Kidney glomerular epithelial cell (primary cell): ENCODE measurements at regions not wholly inside any gene's neighbourhood (a gene's known extent, or its start where the extent isn't known, plus 50 kb on each side); places are given as distances from the start of the nearest gene placed in this dataset.

Experiments used
- DNase-seq: peaks from one replicate; lab custom pipeline; 2025; lab: John Stamatoyannopoulos, UW

- no peak for DNase-seq
Measured at GRCh38 chr6:21965016-21965415, 331.8 kb downstream of the PRL start.

GRCh38 chr6:21965953-21966539 is 330.8 kb downstream of the PRL start:
- no peak for DNase-seq

GRCh38 chr6:21967056-21967974 is 329.5 kb downstream of the PRL start:
- no peak for DNase-seq

- no peak for DNase-seq
Measured at GRCh38 chr6:21968411-21968810, 328.4 kb downstream of the PRL start.

- no peak for DNase-seq
Measured at GRCh38 chr6:21969192-21969591, 327.6 kb downstream of the PRL start.

GRCh38 chr6:21970569-21971300 is 326.1 kb downstream of the PRL start:
- no peak for DNase-seq

DNA sequence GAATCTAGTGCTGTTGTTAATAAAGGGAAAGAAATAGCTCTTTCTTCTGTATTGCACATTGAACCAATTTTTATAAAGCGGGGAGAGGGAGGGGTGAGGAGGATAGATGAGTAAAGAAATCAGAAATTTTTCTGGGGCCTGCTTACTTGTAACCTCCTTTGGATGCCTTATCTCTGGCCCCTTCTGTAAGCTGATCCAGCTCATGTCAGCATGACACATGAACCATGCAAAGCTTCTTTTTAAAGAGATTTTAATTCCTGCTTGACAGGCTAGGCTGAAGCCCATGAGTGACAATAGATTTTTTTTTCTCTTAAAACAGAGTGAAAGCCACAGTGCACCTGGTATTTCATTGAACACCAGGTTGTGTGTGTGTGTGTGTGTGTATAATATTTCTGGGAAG is 325.3 kb downstream of the PRL start:
- no peak for DNase-seq

DNA sequence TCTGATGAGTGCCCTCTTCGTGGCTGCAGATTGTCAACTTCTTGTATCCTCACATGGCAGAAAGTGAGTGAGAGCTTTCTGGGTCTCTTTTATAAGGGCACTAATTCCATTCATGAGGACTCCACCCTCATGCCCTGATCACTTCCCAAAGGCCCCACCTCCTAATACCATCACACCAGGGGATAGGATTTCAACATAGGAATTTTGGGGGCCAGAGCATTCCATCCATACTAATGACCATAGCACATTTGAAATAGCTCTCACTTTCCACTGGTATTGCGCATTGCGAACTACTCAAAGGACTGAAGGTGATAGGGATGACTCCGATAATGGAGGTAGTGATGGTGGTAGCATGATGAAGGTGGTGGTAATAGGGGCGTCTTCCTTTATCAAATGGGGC is 324.3 kb downstream of the PRL start:
- no peak for DNase-seq

- DNase-seq = no peak
Measured at GRCh38 chr6:21977346-21977745, 319.5 kb downstream of the PRL start.

DNA sequence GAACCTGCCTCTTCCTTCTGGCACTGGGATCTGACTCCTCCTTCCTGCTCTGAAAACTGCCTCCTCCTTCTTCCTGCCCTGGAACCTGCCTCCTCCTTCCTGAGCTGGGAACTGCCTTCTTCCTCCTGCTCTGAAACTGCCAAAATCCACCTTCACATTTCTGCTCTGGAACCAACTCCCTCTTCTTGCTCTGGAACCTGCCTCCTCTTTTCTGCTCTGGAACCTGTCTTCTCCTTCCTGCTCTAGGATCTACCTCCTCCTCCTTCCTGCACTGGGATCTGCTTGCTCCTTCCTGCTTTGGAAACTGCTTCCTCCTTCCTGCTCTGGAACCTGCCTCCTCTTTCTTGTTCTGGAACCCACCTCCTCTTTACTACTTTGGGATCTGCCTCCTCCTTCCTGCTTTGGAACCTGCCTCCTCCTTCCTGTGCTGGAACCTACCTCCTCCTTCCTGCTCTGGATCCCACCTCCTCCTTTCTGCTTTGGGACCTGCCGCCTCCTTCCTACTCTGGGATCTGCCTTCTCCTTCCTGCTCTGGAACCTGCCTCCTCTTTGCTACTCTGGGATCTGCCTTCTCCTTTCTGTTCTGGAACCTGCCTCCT is 315.5 kb downstream of the PRL start:
- no peak for DNase-seq

- DNase-seq = no peak
Measured at GRCh38 chr6:21984135-21984534, 312.7 kb downstream of the PRL start.

- no peak for DNase-seq
Measured at GRCh38 chr6:21984561-21984960, 312.3 kb downstream of the PRL start.

DNA sequence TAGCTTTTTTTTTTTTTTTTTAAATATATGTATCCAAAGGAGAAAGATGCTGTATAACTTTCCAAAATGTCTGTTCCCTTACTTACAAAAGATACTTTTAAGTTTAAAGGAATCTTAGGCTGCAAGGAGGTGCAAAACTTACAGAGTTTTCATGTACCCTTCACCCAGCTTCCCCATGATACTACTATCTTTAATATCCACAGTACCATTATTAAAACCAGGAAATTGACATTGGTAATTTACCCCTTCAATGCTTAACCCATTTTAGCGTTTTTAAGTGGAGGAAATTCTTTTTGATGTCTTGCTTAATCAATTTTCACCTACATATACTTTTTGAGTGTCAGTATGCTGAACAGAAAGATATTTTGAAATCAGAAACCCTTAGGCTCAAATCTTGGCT is 310.9 kb downstream of the PRL start:
- DNase-seq = no peak

DNA sequence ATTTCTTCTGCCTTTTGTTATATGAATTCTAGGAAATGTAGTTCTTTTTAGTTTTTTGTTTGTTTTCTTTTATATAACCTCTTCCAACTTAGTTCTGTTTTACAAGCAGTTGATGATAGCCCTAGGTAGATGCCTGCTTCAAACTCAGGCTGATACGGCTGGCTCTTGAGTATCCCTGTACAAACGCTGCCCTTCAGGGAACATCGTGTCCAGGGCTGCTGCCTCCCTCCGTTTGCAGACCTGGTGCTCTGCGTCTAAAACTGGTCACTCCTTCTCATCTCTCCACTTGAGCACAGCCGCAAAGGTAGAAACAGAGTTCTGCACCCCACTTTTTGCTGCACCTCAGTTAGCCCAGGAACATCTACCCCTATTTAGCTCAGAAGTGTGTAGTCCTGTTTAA is 310.1 kb downstream of the PRL start:
- no peak for DNase-seq

DNA sequence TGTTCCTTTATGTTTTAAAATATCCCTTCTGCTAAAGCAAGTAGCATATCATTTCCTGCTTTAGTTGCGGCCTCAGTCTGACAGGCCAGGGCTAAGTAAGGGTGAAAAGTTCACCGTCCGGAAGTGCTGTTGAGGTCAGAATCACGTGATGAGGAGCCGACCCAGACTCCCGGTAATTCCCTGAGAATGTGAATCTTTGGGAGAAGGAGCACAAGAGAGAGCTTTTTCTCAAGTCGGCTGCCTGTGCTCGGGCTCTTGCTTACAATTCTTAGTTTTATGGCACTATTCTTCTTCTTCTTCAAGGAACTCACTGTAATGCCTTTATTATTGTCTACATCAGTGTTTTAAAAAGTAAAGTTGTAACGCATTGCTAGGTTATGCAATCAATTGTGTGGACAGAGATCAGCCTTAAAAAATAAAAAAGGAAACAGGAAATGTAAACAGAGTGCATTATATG is 309.3 kb downstream of the PRL start:
- peak; percentile 87 for DNase-seq

DNA sequence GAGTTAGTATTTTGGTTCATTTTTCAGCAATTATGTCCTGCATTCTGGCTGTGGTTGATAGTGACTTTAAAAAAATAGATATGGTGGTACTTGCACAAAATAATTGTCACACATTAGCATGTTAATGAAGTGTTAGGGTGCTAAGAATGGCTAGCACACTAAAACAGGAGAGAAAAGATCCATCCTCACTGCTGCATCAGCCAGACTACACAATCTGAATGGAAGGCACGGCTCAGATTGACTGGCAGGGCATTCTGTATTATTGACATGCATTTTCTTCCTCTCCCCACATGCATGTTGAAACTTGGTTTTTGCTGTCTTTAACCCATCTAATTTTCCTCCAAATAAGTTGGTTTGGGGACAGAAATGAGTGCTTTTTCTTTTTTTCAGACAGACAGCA is 306.3 kb downstream of the PRL start:
- no peak for DNase-seq

GRCh38 chr6:21992178-21992967 is 304.5 kb downstream of the PRL start:
- peak; percentile 31 for DNase-seq

DNA sequence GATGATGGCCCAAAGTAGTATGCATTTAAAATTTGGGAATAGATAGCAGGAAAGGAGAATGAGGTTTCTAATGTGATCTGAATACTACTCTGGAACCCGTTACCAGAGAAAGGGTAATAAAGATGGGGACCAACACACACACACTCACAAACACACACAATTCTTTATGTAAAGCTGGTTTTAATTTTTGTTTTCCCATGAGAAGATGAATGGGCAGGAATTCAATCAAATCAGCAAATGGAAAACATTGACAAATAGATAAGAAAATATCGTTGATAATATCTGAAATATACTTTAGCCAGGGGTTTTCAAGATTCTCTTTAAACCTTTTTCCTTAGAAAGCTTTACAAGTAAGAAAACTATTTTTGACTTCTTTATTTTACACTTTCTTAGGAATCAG is 303.0 kb downstream of the PRL start:
- no peak for DNase-seq

GRCh38 chr6:21994821-21995220 is 302.0 kb downstream of the PRL start:
- no peak for DNase-seq

DNA sequence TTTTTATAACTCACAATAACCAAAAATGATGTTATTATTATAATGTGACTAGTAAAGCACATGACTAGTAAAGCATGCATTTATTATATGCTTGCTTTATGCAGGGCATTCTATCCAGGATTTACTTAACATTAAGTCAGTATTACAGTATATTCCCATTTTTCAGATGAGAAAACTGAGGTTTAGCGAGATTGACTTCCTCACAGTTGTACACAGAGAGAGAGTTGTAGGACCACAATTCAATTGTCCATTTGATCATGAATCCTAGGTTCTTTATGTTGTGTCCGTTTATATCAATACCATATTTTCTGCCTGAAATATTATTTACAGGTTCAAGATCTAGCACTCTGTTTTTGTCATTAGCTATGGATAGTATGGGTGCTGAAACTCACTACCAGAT is 301.5 kb downstream of the PRL start:
- no peak for DNase-seq

DNA sequence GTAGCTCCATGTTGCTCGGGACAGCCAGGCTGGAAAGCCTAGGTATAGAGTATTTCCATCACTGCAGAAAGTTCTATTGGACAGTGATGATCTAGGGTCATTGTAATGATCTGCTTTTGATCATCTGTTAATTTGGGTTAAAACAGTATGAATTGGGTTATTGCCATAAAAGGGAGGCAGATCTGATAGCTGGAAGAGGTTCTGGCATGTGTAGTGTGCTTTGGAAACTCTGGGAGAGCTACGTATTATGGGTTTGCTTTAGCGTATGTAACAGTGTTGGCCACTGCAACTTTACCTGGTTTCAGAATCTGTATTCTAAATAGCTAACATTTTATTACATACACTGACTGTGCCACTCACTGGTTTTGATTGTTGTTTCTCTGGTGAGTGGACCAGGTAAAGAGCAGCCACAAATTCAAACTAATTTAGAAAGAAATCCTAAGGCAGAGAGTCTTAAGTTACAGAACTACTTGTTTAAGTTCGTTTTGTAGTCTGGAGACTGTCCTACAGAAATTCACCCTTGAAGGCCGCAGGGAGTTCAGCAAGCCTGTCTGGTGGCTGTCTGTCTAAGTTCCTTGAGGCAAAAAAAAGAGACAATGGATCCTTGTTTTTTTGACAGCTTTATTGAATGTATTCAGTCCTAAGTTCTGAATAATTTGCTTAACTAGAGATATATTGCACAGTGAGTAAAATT is 300.3 kb downstream of the PRL start:
- DNase-seq = no peak
